ENCODE measurements at regions not wholly inside any gene's neighbourhood (a gene's known extent, or its start where the extent isn't known, plus 50 kb on each side); places are given as distances from the start of the nearest gene placed in this dataset.

- no peak for TF ChIP-seq CTCF (IDR thresholded peaks at IDR 0.05; ENCODE audit: control insufficient read depth, extremely low read depth, insufficient read depth)
- no peak for DNase-seq (ENCODE audit: low read depth)
- no peak overlapping the region for H3K4me3 ChIP-seq (ENCODE audit: low read depth, low read length)
These were observed 163.6 kb downstream of the ZDHHC21 start for GRCh38 chr9:14529629-14530028.

- no peak for TF ChIP-seq CTCF (IDR thresholded peaks at IDR 0.05; ENCODE audit: control insufficient read depth, extremely low read depth, insufficient read depth)
- H3K4me3 ChIP-seq (ENCODE audit: low read depth, low read length): no peak overlapping the region
- no peak for DNase-seq (ENCODE audit: low read depth)
These were observed 164.2 kb downstream of the ZDHHC21 start for GRCh38 chr9:14529054-14529453.

- TF ChIP-seq CTCF (IDR thresholded peaks at IDR 0.05; ENCODE audit: control insufficient read depth, extremely low read depth, insufficient read depth): no peak
- no peak overlapping the region for H3K4me3 ChIP-seq (ENCODE audit: low read depth, low read length)
- DNase-seq (ENCODE audit: low read depth): no peak
These were observed 166.7 kb downstream of the ZDHHC21 start for GRCh38 chr9:14526504-14526903.

- no peak overlapping the region for H3K4me3 ChIP-seq (ENCODE audit: low read depth, low read length)
- no peak for TF ChIP-seq CTCF (IDR thresholded peaks at IDR 0.05; ENCODE audit: control insufficient read depth, extremely low read depth, insufficient read depth)
- no peak for DNase-seq (ENCODE audit: low read depth)
These were observed 167.4 kb downstream of the ZDHHC21 start for GRCh38 chr9:14525856-14526255.

- no peak overlapping the region for H3K4me3 ChIP-seq (ENCODE audit: low read depth, low read length)
- no peak for TF ChIP-seq CTCF (IDR thresholded peaks at IDR 0.05; ENCODE audit: control insufficient read depth, extremely low read depth, insufficient read depth)
- DNase-seq (ENCODE audit: low read depth): no peak
These were observed 168.2 kb downstream of the ZDHHC21 start for GRCh38 chr9:14524873-14525515.

GRCh38 chr9:14523545-14523944 lies 169.7 kb downstream of the ZDHHC21 start:
- TF ChIP-seq CTCF (IDR thresholded peaks at IDR 0.05; ENCODE audit: control insufficient read depth, extremely low read depth, insufficient read depth): no peak
- DNase-seq (ENCODE audit: low read depth): no peak
- no peak overlapping the region for H3K4me3 ChIP-seq (ENCODE audit: low read depth, low read length)
